Gastroesophageal sphincter (tissue), 4 donors: ENCODE measurements at regions not wholly inside any gene's neighbourhood (a gene's known extent, or its start where the extent isn't known, plus 50 kb on each side); places are given as distances from the start of the nearest gene placed in this dataset.

Experiments used
- ATAC-seq: fragments of 150-250 bp; one replicate; pipeline ENCODE4 v1.9.1; 2016; ENCODE audit warnings: mild to moderate bottlenecking, moderate library complexity
- H3K27ac ChIP-seq, 4 donors: fragments of 200-600 bp; sonication (generic) in 3 of 4; 1 replicate in 3 of 4; 2 replicates in 1 of 4; pipeline ENCODE4 v1.5.1; 2016 to 2019
- H3K27me3 ChIP-seq: fragments of 200-600 bp; sonication (generic); one replicate; pipeline ENCODE4 v1.5.1; 2019
- H3K36me3 ChIP-seq, 2 donors: fragments of 200-600 bp; sonication (generic); one replicate each; pipeline ENCODE4 v1.5.1; 2019; ENCODE audit warnings: control low read depth in 1 of 2
- H3K4me1 ChIP-seq, 3 donors: fragments of 200-600 bp; sonication (generic); 1 replicate in 2 of 3; 2 replicates in 1 of 3; pipeline ENCODE4 v1.5.1; 2016 to 2019; ENCODE audit warnings: control low read depth in 2 of 3
- H3K4me3 ChIP-seq, 2 donors: fragments of 200-600 bp; sonication (generic); one replicate each; pipeline ENCODE4 v1.5.1; 2019; ENCODE audit warnings: mild to moderate bottlenecking in 1 of 2, moderate library complexity in 1 of 2
- H3K9me3 ChIP-seq, 3 donors: fragments of 200-600 bp; sonication (generic); one replicate each; pipeline ENCODE4 v1.5.1; 2017 to 2019; ENCODE audit warnings: control low read depth in 2 of 3
- CTCF ChIP-seq, 4 experiments: fragments of 200-600 bp in 2 of 4; fragments of 450-650 bp in 2 of 4; sonication (generic) in 1 of 4; IDR thresholded peaks; one replicate each; pipeline ENCODE4 v1.5.1; 2017 to 2019; ENCODE audit warnings: antibody characterized with exemption in 4 of 4, mild to moderate bottlenecking in 2 of 4, moderate library complexity in 2 of 4
- EP300 ChIP-seq: sonication (generic); formaldehyde crosslinking; IDR thresholded peaks from one replicate; pipeline ENCODE4 v1.6.1; 2017; ENCODE audit warnings: antibody characterized with exemption, mild to moderate bottlenecking
- POLR2A ChIP-seq, 2 donors: fragments of 450-650 bp; IDR thresholded peaks; one replicate each; pipeline ENCODE4 v1.6.1; 2017; ENCODE audit warnings: antibody characterized with exemption in 2 of 2, mild to moderate bottlenecking in 2 of 2, moderate library complexity in 1 of 2
- POLR2AphosphoS5 ChIP-seq: sonication (generic); formaldehyde crosslinking; IDR thresholded peaks from one replicate; pipeline ENCODE4 v1.6.1; 2017; ENCODE audit warnings: antibody characterized with exemption
- WGBS, 2 donors: methylation state at CpG; one replicate each; pipeline ENCODE4 v1.1.5; 2018; ENCODE audit warnings: low coverage in 1 of 2; 5-methylcytosine and 5-hydroxymethylcytosine counted together

- Histone ChIP-seq H3K27me3 (no peaks in the 10 kb centered on the region), H3K9me3 (no peaks in the 10 kb centered on the region), H3K36me3 (no peaks in the 10 kb centered on the region), H3K4me1 (no peaks in the 10 kb centered on the region), H3K27ac (no peak overlapping the region), H3K4me3 (no peak overlapping the region)
- ATAC-seq: no peak
- WGBS, 2 donors: 86% methylated on average over 2 of the region's 2 CpGs; no CpG with 5 or more reads in 1 of the 2 donors
- TF ChIP-seq EP300: no peak
- TF ChIP-seq CTCF (IDR thresholded peaks at IDR 0.05): no peak
- TF ChIP-seq POLR2AphosphoS5: no peak
- no peak for TF ChIP-seq POLR2A (IDR thresholded peaks at IDR 0.05)
These were observed 88.1 kb upstream of the PTPRR start for GRCh38 chr12:71008616-71009015.

GRCh38 chr12:71007781-71008404 lies 87.4 kb upstream of the PTPRR start:
- Histone ChIP-seq H3K9me3 (no peaks in the 10 kb centered on the region), H3K4me3 (no peak overlapping the region), H3K36me3 (no peaks in the 10 kb centered on the region), H3K4me1 (no peaks in the 10 kb centered on the region), H3K27ac (no peak overlapping the region), H3K27me3 (no peaks in the 10 kb centered on the region)
- no peak for ATAC-seq
- WGBS, 2 donors: 53 to 66% methylated on average over 2 of the region's 2 CpGs
- no peak for TF ChIP-seq POLR2A (IDR thresholded peaks at IDR 0.05)
- no peak for TF ChIP-seq POLR2AphosphoS5
- TF ChIP-seq EP300: no peak
- TF ChIP-seq CTCF (IDR thresholded peaks at IDR 0.05): no peak

- WGBS, 2 donors: 59 to 74% methylated on average over 3 of the region's 3 CpGs
- Histone ChIP-seq H3K4me1 (no peaks in the 10 kb centered on the region), H3K27ac (no peak overlapping the region), H3K36me3 (no peaks in the 10 kb centered on the region), H3K27me3 (no peaks in the 10 kb centered on the region), H3K4me3 (no peak overlapping the region), H3K9me3 (no peaks in the 10 kb centered on the region)
- no peak for TF ChIP-seq CTCF (IDR thresholded peaks at IDR 0.05)
- no peak for TF ChIP-seq EP300
- TF ChIP-seq POLR2A (IDR thresholded peaks at IDR 0.05): no peak
- TF ChIP-seq POLR2AphosphoS5: no peak
- ATAC-seq: no peak
These were observed 86.5 kb upstream of the PTPRR start for GRCh38 chr12:71007020-71007419.

GRCh38 chr12:71005166-71005565 lies 84.6 kb upstream of the PTPRR start:
- Histone ChIP-seq H3K4me3 (no peak overlapping the region), H3K9me3 (no peaks in the 10 kb centered on the region), H3K27me3 (no peaks in the 10 kb centered on the region), H3K27ac (no peak overlapping the region), H3K4me1 (no peaks in the 10 kb centered on the region), H3K36me3 (no peaks in the 10 kb centered on the region)
- 75 to 76% methylated on average over 3 of the region's 3 CpGs for WGBS, 2 donors
- TF ChIP-seq EP300 (no peak), POLR2A (IDR thresholded peaks at IDR 0.05) (no peak), CTCF (IDR thresholded peaks at IDR 0.05) (no peak), POLR2AphosphoS5 (no peak)
- no peak for ATAC-seq

- no peak overlapping the region for H3K4me3 ChIP-seq
- H3K27ac ChIP-seq: no peak overlapping the region
- WGBS, 2 donors: 75 to 90% methylated on average over 4 of the region's 4 CpGs
- ATAC-seq: no peak
- no peaks in the 10 kb centered on the region for H3K9me3 ChIP-seq
- no peaks in the 10 kb centered on the region for H3K27me3 ChIP-seq
- H3K4me1 ChIP-seq: no peaks in the 10 kb centered on the region
- no peaks in the 10 kb centered on the region for H3K36me3 ChIP-seq
- TF ChIP-seq CTCF (IDR thresholded peaks at IDR 0.05): no peak
- no peak for TF ChIP-seq EP300
- TF ChIP-seq POLR2AphosphoS5: no peak
- no peak for TF ChIP-seq POLR2A (IDR thresholded peaks at IDR 0.05)
These were observed 84.0 kb upstream of the PTPRR start for GRCh38 chr12:71004578-71004977.
